DMS153 (cell line): ENCODE measurements at regions not wholly inside any gene's neighbourhood (a gene's known extent, or its start where the extent isn't known, plus 50 kb on each side); places are given as distances from the start of the nearest gene placed in this dataset.
"Not testable (repeated sequence)": the region's sequence is repeated elsewhere in the genome, so short reads cannot be mapped to it uniquely, and the experiment has no call there.

Experiments used
- DNase-seq: peaks from one replicate; lab custom pipeline; 2025; lab: John Stamatoyannopoulos, UW

GRCh38 chr11:33527738-33528137 lies 172.9 kb downstream of the C11orf91 start:
- DNase-seq, result not testable (repeated sequence)

- no peak for DNase-seq
Measured at GRCh38 chr11:33525789-33526188, 174.8 kb downstream of the C11orf91 start.

- no peak for DNase-seq
Measured at GRCh38 chr11:33521384-33521783, 179.2 kb downstream of the C11orf91 start.

DNA sequence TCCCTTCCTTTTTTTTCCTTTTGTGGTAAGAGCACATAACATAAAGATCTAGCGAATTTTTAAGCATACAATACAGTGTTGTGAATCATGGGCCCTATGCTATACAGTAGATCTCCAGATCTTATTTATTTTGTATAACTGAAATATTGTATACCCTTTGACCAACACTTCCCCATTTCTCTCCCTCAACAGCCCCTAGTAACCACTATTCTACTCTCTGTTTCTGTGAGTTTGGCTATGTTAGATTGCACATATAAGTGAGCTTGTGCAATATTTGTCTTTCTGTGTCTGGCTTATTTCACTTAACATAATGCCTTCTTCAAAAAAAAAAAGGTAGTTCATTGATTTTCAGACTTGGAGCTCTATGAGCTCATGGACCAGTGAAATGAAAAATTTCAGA lies 180.5 kb downstream of the C11orf91 start:
- DNase-seq, result no peak

- DNase-seq, result no peak
Measured at GRCh38 chr11:33515347-33515746, 185.3 kb downstream of the C11orf91 start.

- DNase-seq, result no peak
Measured at GRCh38 chr11:33514079-33514925, 186.3 kb downstream of the C11orf91 start.

DNA sequence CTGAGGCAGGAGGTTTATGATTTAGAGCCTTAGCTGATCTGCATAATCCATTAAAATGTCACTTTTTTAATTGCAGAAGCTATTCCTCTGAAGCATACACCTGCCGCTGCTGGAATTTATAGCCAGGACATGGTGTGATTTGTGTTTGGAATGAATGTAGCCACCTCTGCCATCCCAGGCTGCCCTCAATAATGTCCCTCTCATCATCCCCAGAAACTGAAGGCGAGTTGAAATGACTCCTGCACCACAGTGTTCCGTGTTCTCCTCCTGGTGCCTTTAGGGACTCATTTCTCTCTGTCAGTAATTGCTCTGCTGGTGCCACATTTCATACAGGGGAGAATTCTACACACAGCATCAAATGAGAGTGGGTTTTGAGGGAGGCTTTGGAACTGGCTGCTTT lies 191.0 kb downstream of the C11orf91 start:
- no peak for DNase-seq

- DNase-seq, result no peak
Measured at GRCh38 chr11:33507967-33508366, 192.7 kb downstream of the C11orf91 start.

DNA sequence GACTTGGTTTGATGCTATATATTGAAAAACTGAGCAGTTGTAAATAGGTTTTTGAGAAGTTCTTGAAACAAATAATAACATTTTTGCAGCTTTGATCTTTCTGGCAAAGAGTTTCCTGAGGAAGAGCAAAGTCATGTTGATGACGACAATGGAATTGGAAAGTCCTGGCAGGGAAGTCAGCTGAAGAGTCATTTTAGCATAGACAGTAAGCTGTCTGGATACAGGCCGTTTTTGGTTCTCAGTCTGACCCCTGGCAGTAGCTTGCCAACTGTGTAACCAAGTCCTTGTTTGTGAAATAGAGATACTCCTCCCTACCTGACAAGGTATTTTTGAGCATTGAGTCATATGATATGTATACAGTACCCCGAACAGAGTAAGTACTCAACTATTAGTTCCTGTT lies 193.3 kb downstream of the C11orf91 start:
- DNase-seq, result no peak

- no peak for DNase-seq
Measured at GRCh38 chr11:33505093-33505492, 195.5 kb downstream of the C11orf91 start.

- no peak for DNase-seq
Measured at GRCh38 chr11:33500861-33501479, 199.7 kb downstream of the C11orf91 start.

- DNase-seq, result no peak
Measured at GRCh38 chr11:33500332-33500731, 200.3 kb downstream of the C11orf91 start.

DNA sequence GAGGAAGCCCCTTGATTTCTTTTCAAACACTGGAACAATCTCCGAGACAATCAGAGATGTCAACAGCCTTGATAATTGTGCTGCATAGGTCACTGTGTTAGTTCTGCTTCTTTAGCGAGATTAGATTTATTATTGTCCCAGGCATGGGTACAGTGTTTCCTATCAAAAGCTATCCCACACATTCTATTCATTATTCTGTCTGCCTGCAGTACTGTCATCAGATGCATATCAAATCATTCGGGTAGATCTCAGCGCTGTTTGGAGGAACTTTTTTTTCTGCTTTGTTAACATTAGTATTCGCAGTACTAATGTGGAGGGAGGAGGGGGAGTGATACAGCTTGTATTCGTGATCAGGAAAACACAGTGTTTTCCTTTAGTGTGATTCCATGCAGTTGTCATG lies 208.0 kb downstream of the C11orf91 start:
- no peak for DNase-seq

- DNase-seq, result no peak
Measured at GRCh38 chr11:33490842-33491370, 209.7 kb downstream of the C11orf91 start.

DNA sequence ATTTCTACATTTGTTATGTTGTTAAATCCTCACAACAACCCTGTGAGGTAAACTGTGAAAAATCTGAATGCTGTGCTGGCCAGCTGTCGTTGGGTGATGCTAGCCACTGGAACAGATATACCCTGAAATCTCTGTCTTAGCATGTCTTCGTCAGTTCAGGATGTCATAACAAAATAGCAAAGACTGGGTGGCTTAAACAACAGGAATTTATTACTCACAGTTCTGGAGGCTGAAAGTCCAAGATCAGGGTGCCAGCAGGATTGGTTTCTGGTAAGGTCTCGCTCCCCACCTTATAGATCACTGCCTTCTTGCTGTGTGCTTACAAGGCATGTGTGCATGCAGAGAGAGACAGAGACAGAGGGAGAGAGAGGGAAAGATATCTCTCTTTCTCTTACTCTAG lies 211.7 kb downstream of the C11orf91 start:
- no peak for DNase-seq

DNA sequence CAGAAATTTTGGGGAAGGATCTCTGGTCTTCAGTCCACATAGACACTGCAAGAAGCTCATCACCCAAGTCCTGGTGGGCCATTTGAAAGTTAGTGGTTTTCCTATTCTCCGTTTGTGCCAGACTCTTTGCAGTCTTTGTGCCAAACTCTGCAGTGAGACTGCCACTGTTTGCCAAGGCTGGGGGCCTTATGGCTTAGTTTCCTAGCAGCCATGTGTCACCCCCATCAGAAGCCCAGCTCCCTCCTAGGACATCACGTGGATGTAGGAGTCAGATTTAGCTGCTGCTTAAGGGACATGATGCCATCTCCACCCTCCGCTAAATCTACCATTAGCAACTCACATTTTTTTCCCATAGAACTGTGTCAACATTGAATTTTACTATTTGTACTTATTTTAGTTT lies 220.0 kb downstream of the C11orf91 start:
- DNase-seq, result no peak

- no peak for DNase-seq
Measured at GRCh38 chr11:33479231-33479630, 221.4 kb downstream of the C11orf91 start.

- peak; percentile 7 for DNase-seq
Measured at GRCh38 chr11:33478111-33478573, 221.0 kb downstream of the HIPK3 start.

DNA sequence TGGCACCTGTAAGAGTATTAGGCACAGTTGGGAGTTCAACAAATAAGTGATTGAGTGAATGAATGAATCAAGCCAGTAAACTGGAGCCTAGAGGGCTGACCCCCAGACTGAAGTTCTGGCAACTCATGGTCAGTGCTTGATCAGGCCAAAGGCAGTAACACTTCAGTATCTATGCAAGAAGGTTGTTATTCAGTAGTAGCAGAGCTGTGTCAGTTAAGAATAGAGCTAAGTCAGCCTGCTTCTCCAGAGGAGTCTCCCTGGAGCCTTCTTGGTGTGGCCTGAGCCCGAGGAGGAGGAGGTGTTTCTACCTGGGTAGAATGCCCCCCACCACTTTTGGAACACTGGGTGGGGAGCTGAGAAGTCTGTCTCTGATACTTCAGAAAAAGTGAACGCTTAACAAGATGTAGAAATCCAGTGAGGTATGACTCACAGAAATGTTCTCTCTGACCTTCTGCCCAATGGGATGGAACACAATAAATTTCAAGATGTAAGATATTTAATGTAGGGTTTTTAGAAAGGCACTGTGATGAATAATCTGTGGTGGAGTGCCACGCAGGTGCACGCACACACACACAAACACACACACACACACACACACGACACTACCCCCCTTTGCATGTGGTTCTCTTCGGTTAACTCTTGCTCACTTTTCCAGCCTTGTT lies 219.9 kb downstream of the HIPK3 start:
- DNase-seq, result no peak

- no peak for DNase-seq
Measured at GRCh38 chr11:33475993-33476392, 218.8 kb downstream of the HIPK3 start.

DNA sequence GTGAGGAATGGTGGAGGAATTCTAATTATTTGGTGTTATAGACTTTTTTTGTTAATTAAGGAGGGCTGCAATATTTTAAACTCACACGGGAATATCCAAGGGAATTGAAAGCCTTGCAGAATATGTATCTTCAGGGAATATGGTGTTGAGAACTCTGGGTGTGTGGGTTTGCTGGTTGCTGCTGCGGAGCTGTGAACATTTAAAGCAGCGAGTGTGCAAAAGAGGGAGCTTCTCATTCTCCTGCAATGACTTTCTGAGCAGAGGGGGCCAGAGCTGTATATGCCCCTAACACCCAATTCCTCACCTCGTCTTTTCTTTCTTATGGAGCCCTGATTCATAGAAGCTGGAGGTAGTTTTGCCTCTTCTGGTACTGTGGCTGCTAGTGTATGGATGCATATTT lies 217.7 kb downstream of the HIPK3 start:
- DNase-seq, result no peak

- DNase-seq, result no peak
Measured at GRCh38 chr11:33471541-33471940, 214.4 kb downstream of the HIPK3 start.

GRCh38 chr11:33467966-33468365 lies 210.8 kb downstream of the HIPK3 start:
- DNase-seq, result no peak
